Liver (tissue), 8 donors: ENCODE measurements at regions not wholly inside any gene's neighbourhood (a gene's known extent, or its start where the extent isn't known, plus 50 kb on each side); places are given as distances from the start of the nearest gene placed in this dataset.

Experiments used
- DNase-seq: peaks from one replicate; pipeline ENCODE4 v3.0.0-alpha.2; 2017; ENCODE audit warnings: low spot score
- H3K27ac ChIP-seq, 2 donors: one replicate each; pipeline ENCODE4 v1.7.0; 2013; ENCODE audit warnings: inconsistent platforms in 2 of 2, low read length in 2 of 2, control low read depth in 1 of 2, low read depth in 1 of 2, mild to moderate bottlenecking in 1 of 2
- H3K27me3 ChIP-seq, 4 donors: one replicate each; pipeline versions ENCODE4 v1.6.1 to v1.7.0; 2013; ENCODE audit warnings: low read length in 3 of 4, inconsistent platforms in 1 of 4, mild to moderate bottlenecking in 1 of 4, moderate library complexity in 1 of 4; ENCODE audit not compliant: control insufficient read depth in 4 of 4, insufficient read depth in 4 of 4
- H3K36me3 ChIP-seq, 4 donors: one replicate each; pipeline versions ENCODE4 v1.6.1 to v1.7.0; 2013; ENCODE audit warnings: low read length in 3 of 4, mild to moderate bottlenecking in 3 of 4, low read depth in 1 of 4, moderate library complexity in 1 of 4; ENCODE audit not compliant: control insufficient read depth in 4 of 4, insufficient read depth in 3 of 4
- H3K4me1 ChIP-seq, 4 donors: one replicate each; pipeline versions ENCODE4 v1.6.1 to v1.7.0; 2013; ENCODE audit warnings: low read length in 3 of 4, mild to moderate bottlenecking in 3 of 4, moderate library complexity in 1 of 4; ENCODE audit not compliant: control insufficient read depth in 4 of 4, insufficient read depth in 4 of 4
- H3K4me3 ChIP-seq, 3 donors: one replicate each; pipeline versions ENCODE4 v1.6.1 to v1.7.0; 2013; ENCODE audit warnings: low read length in 3 of 3, control low read depth in 1 of 3, low read depth in 1 of 3, mild to moderate bottlenecking in 1 of 3
- H3K9ac ChIP-seq, 2 donors: one replicate each; pipeline ENCODE4 v1.7.0; 2013; ENCODE audit warnings: low read length in 2 of 2, mild to moderate bottlenecking in 2 of 2, moderate library complexity in 2 of 2, control low read depth in 1 of 2, low read depth in 1 of 2
- H3K9me3 ChIP-seq, 4 donors: one replicate each; pipeline versions ENCODE4 v1.6.1 to v1.7.0; 2013; ENCODE audit warnings: low read length in 3 of 4; ENCODE audit not compliant: control insufficient read depth in 4 of 4
- ATF3 ChIP-seq: IDR thresholded peaks from 2 replicates; pipeline ENCODE4 v1.6.1; 2016; ENCODE audit warnings: antibody characterized with exemption
- CTCF ChIP-seq: fragments of 150-350 bp; IDR thresholded peaks from 2 replicates; pipeline ENCODE4 v1.5.1; 2017; ENCODE audit warnings: improper control_type of control experiment, low read depth, low read length; ENCODE audit not compliant: missing input control
- EGR1 ChIP-seq, 2 donors: IDR thresholded peaks; 2 replicates each; pipeline ENCODE4 v1.6.1; 2016 to 2018; ENCODE audit warnings: antibody characterized with exemption in 2 of 2, low read depth in 2 of 2
- GABPA ChIP-seq, 2 donors: IDR thresholded peaks in 1 of 2; conservative IDR thresholded peaks in 1 of 2; 2 replicates each; pipeline ENCODE4 v1.6.1; 2016; ENCODE audit warnings: antibody characterized with exemption in 2 of 2, mild to moderate bottlenecking in 1 of 2, moderate library complexity in 1 of 2
- HNF4A ChIP-seq, 2 donors: conservative IDR thresholded peaks; 2 replicates each; pipeline ENCODE4 v1.6.1; 2016; ENCODE audit warnings: antibody characterized with exemption in 2 of 2, mild to moderate bottlenecking in 2 of 2
- JUND ChIP-seq, 2 donors: IDR thresholded peaks; 2 replicates each; pipeline ENCODE4 v1.6.1; 2016; ENCODE audit warnings: antibody characterized with exemption in 2 of 2
- NR2F2 ChIP-seq: IDR thresholded peaks from 2 replicates; pipeline ENCODE4 v1.6.1; 2016; ENCODE audit warnings: antibody characterized with exemption
- RAD21 ChIP-seq, 2 donors: IDR thresholded peaks; 2 replicates each; pipeline ENCODE4 v1.6.1; 2016; ENCODE audit warnings: antibody characterized with exemption in 2 of 2, mild to moderate bottlenecking in 2 of 2
- RXRA ChIP-seq, 2 donors: IDR thresholded peaks; 2 replicates each; pipeline ENCODE4 v1.6.1; 2017 to 2018; ENCODE audit warnings: antibody characterized with exemption in 2 of 2, mild to moderate bottlenecking in 1 of 2
- SP1 ChIP-seq: IDR thresholded peaks from 2 replicates; pipeline ENCODE4 v1.6.1; 2018; ENCODE audit warnings: antibody characterized with exemption, mild to moderate bottlenecking
- TAF1 ChIP-seq: conservative IDR thresholded peaks from 2 replicates; pipeline ENCODE4 v1.6.1; 2016; ENCODE audit warnings: antibody characterized with exemption, mild to moderate bottlenecking
- YY1 ChIP-seq: IDR thresholded peaks from 2 replicates; pipeline ENCODE4 v1.6.1; 2016; ENCODE audit warnings: antibody characterized with exemption, mild to moderate bottlenecking
- ZBTB33 ChIP-seq: IDR thresholded peaks from 2 replicates; pipeline ENCODE4 v1.6.1; 2016; ENCODE audit warnings: antibody characterized with exemption
- WGBS: extraction: QIAGEN DNeasy Blood & Tissue Kit; methylation state at CpG from one replicate; pipeline ENCODE4 v1.1.7; 2013; 5-methylcytosine and 5-hydroxymethylcytosine counted together
- TF ChIP-seq, protein P1 (sequence below): IDR thresholded peaks from 2 replicates; pipeline ENCODE4 v1.6.1; 2016; ENCODE audit warnings: antibody characterized with exemption
- donor health status: healthy.
- donor health status: healthy.
- donor health status: healthy.
- donor health status: healthy.
- donor health status: healthy.

DNA sequence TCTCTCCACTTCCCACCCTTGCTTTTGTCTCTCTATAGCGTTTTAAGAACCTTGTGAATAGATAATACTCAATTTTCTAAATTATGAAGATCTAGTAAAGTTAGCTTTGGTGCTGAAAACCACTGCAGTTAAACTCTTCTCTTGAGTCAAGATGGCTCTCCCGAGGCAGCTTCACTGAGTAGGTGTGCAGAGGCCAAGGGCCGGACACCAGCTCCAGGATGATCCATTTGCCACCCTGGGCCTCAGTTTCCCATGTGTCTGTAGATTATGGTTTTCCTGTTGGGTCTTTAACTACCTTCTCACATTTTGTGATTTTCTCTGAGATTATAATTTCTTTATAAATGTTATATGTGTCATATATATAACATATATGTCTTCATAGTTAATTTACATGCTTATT, 68.5 kb upstream of the SH3RF3 start:
- DNase-seq, result no peak
- TF ChIP-seq RAD21 (IDR thresholded peaks at IDR 0.05), result no peak
- TF ChIP-seq NR2F2, result no peak
- TF ChIP-seq ZBTB33, result no peak
- TF ChIP-seq EGR1 (IDR thresholded peaks at IDR 0.05; ENCODE audit: low read depth in 2 of 2), result no peak
- no peak for TF ChIP-seq CTCF
- no peak for TF ChIP-seq GABPA (IDR thresholded peaks at IDR 0.05 in 1 of 2, conservative IDR thresholded peaks at IDR 0.05 in 1 of 2)
- TF ChIP-seq, protein P1, sequence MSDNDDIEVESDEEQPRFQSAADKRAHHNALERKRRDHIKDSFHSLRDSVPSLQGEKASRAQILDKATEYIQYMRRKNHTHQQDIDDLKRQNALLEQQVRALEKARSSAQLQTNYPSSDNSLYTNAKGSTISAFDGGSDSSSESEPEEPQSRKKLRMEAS, result no peak
- TF ChIP-seq YY1, result no peak

GRCh38 chr2:109059474-109060165, 69.4 kb upstream of the SH3RF3 start:
- 57% methylated on average over 7 of the region's 7 CpGs for WGBS
- TF ChIP-seq SP1 (peak; percentile 36), TAF1 (no peak), YY1 (peak; percentile 70), EGR1 (IDR thresholded peaks at IDR 0.05; ENCODE audit: low read depth in 2 of 2) (no peak), HNF4A (conservative IDR thresholded peaks at IDR 0.05) (peak; percentile 57), RXRA (IDR thresholded peaks at IDR 0.05) (peak; percentile 62 to 67), RAD21 (IDR thresholded peaks at IDR 0.05) (peak in 1 of 2 donors; percentile 42)
- Histone ChIP-seq H3K4me1 (peaks cover 0 to 11% (median 5%) of the 10 kb centered on the region in 4 donors), H3K27me3 (no peaks in the 10 kb centered on the region), H3K36me3 (no peaks in the 10 kb centered on the region), H3K4me3 (no peak overlapping the region), H3K27ac (no peak overlapping the region), H3K9me3 (no peaks in the 10 kb centered on the region), H3K9ac (no peak overlapping the region)
- no peak for DNase-seq

More for the DNA sequence above, 68.5 kb upstream of the SH3RF3 start:
- Histone ChIP-seq H3K9ac (no peak overlapping the region), H3K27me3 (no peaks in the 10 kb centered on the region), H3K4me3 (no peak overlapping the region), H3K27ac (no peak overlapping the region), H3K4me1 (peaks cover 0 to 19% (median 11%) of the 10 kb centered on the region in 4 donors), H3K9me3 (no peaks in the 10 kb centered on the region), H3K36me3 (no peaks in the 10 kb centered on the region)
- WGBS, result 78% methylated on average over 3 of the region's 3 CpGs

DNA sequence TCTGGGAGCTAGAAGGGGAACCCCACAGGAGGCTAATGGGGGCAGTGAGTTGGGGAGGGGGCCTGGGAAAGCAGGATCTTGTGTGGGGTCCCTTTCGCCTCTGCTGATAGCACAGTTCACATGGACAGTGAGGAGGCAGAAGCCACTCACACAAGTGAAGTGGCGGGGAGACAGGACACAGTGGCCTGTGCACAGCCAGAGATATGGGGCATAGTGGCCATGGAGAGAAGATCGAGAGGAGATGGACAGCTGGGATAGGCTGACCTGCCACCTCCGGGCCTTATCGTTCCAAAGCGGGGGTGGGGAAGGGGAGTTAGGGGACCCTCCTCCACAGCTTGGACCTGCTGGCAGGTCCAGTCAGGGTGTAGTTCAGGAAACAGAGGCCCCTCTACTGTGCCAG, 69.8 kb upstream of the EDAR start:
- no peak overlapping the region for H3K27ac ChIP-seq
- 94% methylated on average over 6 of the region's 6 CpGs for WGBS
- no peak overlapping the region for H3K9ac ChIP-seq
- H3K4me3 ChIP-seq, result no peak overlapping the region
- DNase-seq, result no peak
- peaks cover 0 to 10% (median 5%) of the 10 kb centered on the region in 4 donors for H3K4me1 ChIP-seq
- H3K27me3 ChIP-seq, result no peaks in the 10 kb centered on the region
- H3K9me3 ChIP-seq, result no peaks in the 10 kb centered on the region
- no peaks in the 10 kb centered on the region for H3K36me3 ChIP-seq
- TF ChIP-seq RAD21 (IDR thresholded peaks at IDR 0.05), result no peak
- TF ChIP-seq SP1, result no peak
- TF ChIP-seq ATF3, result no peak
- TF ChIP-seq ZBTB33, result no peak
- TF ChIP-seq CTCF, result no peak
- no peak for TF ChIP-seq JUND (IDR thresholded peaks at IDR 0.05)
- no peak for TF ChIP-seq HNF4A (conservative IDR thresholded peaks at IDR 0.05)
- no peak for TF ChIP-seq YY1
- no peak for TF ChIP-seq RXRA (IDR thresholded peaks at IDR 0.05)
